Hepatocyte (in vitro differentiated cells): ENCODE measurements at regions not wholly inside any gene's neighbourhood (a gene's known extent, or its start where the extent isn't known, plus 50 kb on each side); places are given as distances from the start of the nearest gene placed in this dataset.

Experiments
- DNase-seq: peaks from one replicate; pipeline ENCODE4 v3.0.0-alpha.2; 2016; ENCODE audit warnings: low spot score
- H2AFZ ChIP-seq: fragments of 200-600 bp; sonication (generic); 2 replicates; pipeline ENCODE4 v1.6.0; 2016; ENCODE audit warnings: antibody characterized with exemption, mild to moderate bottlenecking
- H3K27ac ChIP-seq: fragments of 200-600 bp; sonication (generic); 2 replicates; pipeline ENCODE4 v1.5.1; 2016; ENCODE audit warnings: mild to moderate bottlenecking
- H3K27me3 ChIP-seq: fragments of 200-600 bp; sonication (generic); 2 replicates; pipeline ENCODE4 v1.6.1; 2016
- H3K36me3 ChIP-seq: fragments of 200-600 bp; sonication (generic); replicated peaks from 2 replicates; pipeline ENCODE4 v1.5.1; 2016; ENCODE audit warnings: low read depth; ENCODE audit not compliant: insufficient read depth
- H3K4me1 ChIP-seq: fragments of 200-600 bp; sonication (generic); 2 replicates; pipeline ENCODE4 v1.5.1; 2016; ENCODE audit warnings: mild to moderate bottlenecking, moderate library complexity; ENCODE audit not compliant: insufficient read depth
- H3K4me2 ChIP-seq: fragments of 200-600 bp; sonication (generic); 2 replicates; pipeline ENCODE4 v1.6.0; 2016
- H3K4me3 ChIP-seq: fragments of 200-600 bp; sonication (generic); 2 replicates; pipeline ENCODE4 v1.5.1; 2016; ENCODE audit warnings: mild to moderate bottlenecking
- H3K79me2 ChIP-seq: fragments of 200-600 bp; sonication (generic); 2 replicates; pipeline ENCODE4 v1.6.0; 2017; ENCODE audit warnings: mild to moderate bottlenecking
- H3K9me2 ChIP-seq: fragments of 200-600 bp; sonication (generic); replicated peaks from 2 replicates; pipeline ENCODE4 v1.6.0; 2017; ENCODE audit warnings: mild to moderate bottlenecking; ENCODE audit not compliant: insufficient read depth
- H3K9me3 ChIP-seq: fragments of 200-600 bp; sonication (generic); 2 replicates; pipeline ENCODE4 v1.5.1; 2016; ENCODE audit warnings: low read depth, mild to moderate bottlenecking
- H4K20me1 ChIP-seq: fragments of 200-600 bp; sonication (generic); 2 replicates; pipeline ENCODE4 v1.6.0; 2016; ENCODE audit warnings: mild to moderate bottlenecking; ENCODE audit not compliant: insufficient read depth, poor library complexity, severe bottlenecking
- CTCF ChIP-seq: fragments of 200-600 bp; sonication (generic); IDR thresholded peaks from 2 replicates; pipeline ENCODE4 v1.5.1; 2016; ENCODE audit warnings: antibody characterized with exemption, mild to moderate bottlenecking; ENCODE audit not compliant: poor library complexity
- EZH2 ChIP-seq: fragments of 200-600 bp; sonication (generic); IDR thresholded peaks from 2 replicates; pipeline ENCODE4 v1.6.1; 2016; ENCODE audit warnings: antibody characterized with exemption, mild to moderate bottlenecking, borderline replicate concordance
- EZH2phosphoT487 ChIP-seq: fragments of 200-600 bp; sonication (generic); IDR thresholded peaks from one replicate; pipeline ENCODE4 v1.6.1; 2018; ENCODE audit warnings: antibody characterized with exemption, mild to moderate bottlenecking, low read depth, moderate library complexity; ENCODE audit not compliant: unreplicated experiment, severe bottlenecking
- WGBS: methylation state at CpG from one replicate; pipeline ENCODE4 v1.1.6; 2016; ENCODE audit warnings: low lambda C conversion rate; ENCODE audit errors: missing lambda C conversion rate; 5-methylcytosine and 5-hydroxymethylcytosine counted together

- WGBS = 93% methylated on average over 5 of the region's 5 CpGs
- TF ChIP-seq CTCF = no peak
- no peak for TF ChIP-seq EZH2
- no peak for TF ChIP-seq EZH2phosphoT487
- no peaks in the 10 kb centered on the region for H4K20me1 ChIP-seq
- H3K4me1 ChIP-seq = no peaks in the 10 kb centered on the region
- no peak overlapping the region for H3K4me2 ChIP-seq
- H3K27me3 ChIP-seq = no peaks in the 10 kb centered on the region
- H3K9me3 ChIP-seq = no peaks in the 10 kb centered on the region
- no peaks in the 10 kb centered on the region for H3K9me2 ChIP-seq
- no peak for DNase-seq
- H3K4me3 ChIP-seq = no peak overlapping the region
- H2AFZ ChIP-seq = no peak overlapping the region
- H3K27ac ChIP-seq = no peak overlapping the region
- H3K36me3 ChIP-seq = no peaks in the 10 kb centered on the region
- H3K79me2 ChIP-seq = no peaks in the 10 kb centered on the region
Measured at GRCh38 chr1:232169436-232169835, 460.5 kb downstream of the SIPA1L2 start.

- Histone ChIP-seq H3K4me2 (no peak overlapping the region), H3K9me2 (no peaks in the 10 kb centered on the region), H3K36me3 (no peaks in the 10 kb centered on the region), H4K20me1 (no peaks in the 10 kb centered on the region), H2AFZ (no peak overlapping the region), H3K4me3 (no peak overlapping the region), H3K27ac (peak overlapping the region; percentile 29), H3K79me2 (no peaks in the 10 kb centered on the region), H3K9me3 (no peaks in the 10 kb centered on the region), H3K27me3 (no peaks in the 10 kb centered on the region), H3K4me1 (no peaks in the 10 kb centered on the region)
- no peak for TF ChIP-seq CTCF
- TF ChIP-seq EZH2phosphoT487 = no peak
- TF ChIP-seq EZH2 = no peak
- WGBS = 76% methylated on average over 2 of the region's 2 CpGs
- DNase-seq = peak; percentile 30
Measured at GRCh38 chr1:232168508-232168907, 461.4 kb downstream of the SIPA1L2 start.

- Histone ChIP-seq H3K27ac (no peak overlapping the region), H3K9me2 (no peaks in the 10 kb centered on the region), H3K36me3 (no peaks in the 10 kb centered on the region), H3K79me2 (no peaks in the 10 kb centered on the region), H2AFZ (no peak overlapping the region), H3K4me3 (no peak overlapping the region), H4K20me1 (no peaks in the 10 kb centered on the region), H3K27me3 (no peaks in the 10 kb centered on the region), H3K4me1 (no peaks in the 10 kb centered on the region), H3K4me2 (no peak overlapping the region), H3K9me3 (no peaks in the 10 kb centered on the region)
- no peak for TF ChIP-seq EZH2
- TF ChIP-seq EZH2phosphoT487 = no peak
- TF ChIP-seq CTCF = no peak
- 81% methylated on average over 4 of the region's 4 CpGs for whole genome bisulfite sequencing
- DNase-seq = no peak
Measured at GRCh38 chr1:232166942-232167341, 463.0 kb downstream of the SIPA1L2 start.
